Transverse colon (tissue), 4 donors: ENCODE measurements at regions not wholly inside any gene's neighbourhood (a gene's known extent, or its start where the extent isn't known, plus 50 kb on each side); places are given as distances from the start of the nearest gene placed in this dataset.

Experiments
- CTCF ChIP-seq, 5 experiments: fragments of 200-600 bp in 3 of 5; fragments of 450-650 bp in 2 of 5; sonication (generic) in 3 of 5; IDR thresholded peaks; 1 replicate in 2 of 5; 2 replicates in 3 of 5; pipeline ENCODE4 v1.5.1; 2016 to 2017; ENCODE audit warnings: antibody characterized with exemption in 5 of 5, inconsistent platforms in 3 of 5, mild to moderate bottlenecking in 2 of 5, moderate library complexity in 1 of 5
- EP300 ChIP-seq: sonication (generic); formaldehyde crosslinking; IDR thresholded peaks from one replicate; pipeline ENCODE4 v1.6.1; 2017; ENCODE audit warnings: antibody characterized with exemption, low read depth
- POLR2A ChIP-seq: fragments of 450-650 bp; IDR thresholded peaks from one replicate; pipeline ENCODE4 v1.6.1; 2016; ENCODE audit warnings: antibody characterized with exemption, mild to moderate bottlenecking, moderate library complexity
- POLR2AphosphoS5 ChIP-seq, 3 donors: sonication (generic); formaldehyde crosslinking; IDR thresholded peaks; one replicate each; pipeline ENCODE4 v1.6.1; 2016; ENCODE audit warnings: antibody characterized with exemption in 3 of 3

GRCh38 chr4:52366191-52366590 lies 292.9 kb downstream of the USP46 start:
- no peak for TF ChIP-seq CTCF (IDR thresholded peaks at IDR 0.05)
- no peak for TF ChIP-seq POLR2AphosphoS5 (IDR thresholded peaks at IDR 0.05)
- no peak for TF ChIP-seq POLR2A
- TF ChIP-seq EP300, result no peak
